ENCODE measurements at regions not wholly inside any gene's neighbourhood (a gene's known extent, or its start where the extent isn't known, plus 50 kb on each side); places are given as distances from the start of the nearest gene placed in this dataset.

GRCh38 chr6:3535033-3535775, 78.4 kb upstream of the SLC22A23 start:
- TF ChIP-seq CTCF (conservative IDR thresholded peaks at IDR 0.05; ENCODE audit: low read length): no peak
- TF ChIP-seq EZH2phosphoT487 (IDR thresholded peaks at IDR 0.05; ENCODE audit: borderline replicate concordance, low read depth, low read length): no peak

Measured in OCI-LY7 (cell line).